ENCODE measurements at regions not wholly inside any gene's neighbourhood (a gene's known extent, or its start where the extent isn't known, plus 50 kb on each side); places are given as distances from the start of the nearest gene placed in this dataset.

DNA sequence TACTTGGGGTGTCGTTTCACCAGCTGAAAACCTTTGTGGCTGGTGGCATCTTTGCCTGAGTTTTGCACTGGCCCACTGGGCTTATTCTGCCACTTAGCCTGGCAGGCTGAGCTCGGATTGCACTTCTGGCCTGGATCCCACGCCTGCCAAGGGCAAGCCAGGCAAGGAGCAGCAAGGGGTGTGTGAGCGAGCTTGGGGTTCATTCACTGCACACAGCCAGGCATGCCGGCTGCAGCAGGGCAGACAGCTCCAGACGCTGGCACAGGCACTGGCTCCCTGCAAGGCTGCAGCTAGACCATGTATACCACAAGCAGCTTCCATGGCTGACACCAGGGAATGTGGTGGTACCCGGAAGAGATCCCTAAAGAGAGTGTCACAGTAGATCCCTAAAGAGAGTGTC lies 476.3 kb downstream of the EPHA5 start:
- no peak for TF ChIP-seq ZFX (IDR thresholded peaks at IDR 0.05; ENCODE audit: borderline replicate concordance)
- TF ChIP-seq, protein P1, sequence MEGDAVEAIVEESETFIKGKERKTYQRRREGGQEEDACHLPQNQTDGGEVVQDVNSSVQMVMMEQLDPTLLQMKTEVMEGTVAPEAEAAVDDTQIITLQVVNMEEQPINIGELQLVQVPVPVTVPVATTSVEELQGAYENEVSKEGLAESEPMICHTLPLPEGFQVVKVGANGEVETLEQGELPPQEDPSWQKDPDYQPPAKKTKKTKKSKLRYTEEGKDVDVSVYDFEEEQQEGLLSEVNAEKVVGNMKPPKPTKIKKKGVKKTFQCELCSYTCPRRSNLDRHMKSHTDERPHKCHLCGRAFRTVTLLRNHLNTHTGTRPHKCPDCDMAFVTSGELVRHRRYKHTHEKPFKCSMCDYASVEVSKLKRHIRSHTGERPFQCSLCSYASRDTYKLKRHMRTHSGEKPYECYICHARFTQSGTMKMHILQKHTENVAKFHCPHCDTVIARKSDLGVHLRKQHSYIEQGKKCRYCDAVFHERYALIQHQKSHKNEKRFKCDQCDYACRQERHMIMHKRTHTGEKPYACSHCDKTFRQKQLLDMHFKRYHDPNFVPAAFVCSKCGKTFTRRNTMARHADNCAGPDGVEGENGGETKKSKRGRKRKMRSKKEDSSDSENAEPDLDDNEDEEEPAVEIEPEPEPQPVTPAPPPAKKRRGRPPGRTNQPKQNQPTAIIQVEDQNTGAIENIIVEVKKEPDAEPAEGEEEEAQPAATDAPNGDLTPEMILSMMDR (IDR thresholded peaks at IDR 0.05) = no peak
- no peak overlapping the region for H3K27ac ChIP-seq

DNA sequence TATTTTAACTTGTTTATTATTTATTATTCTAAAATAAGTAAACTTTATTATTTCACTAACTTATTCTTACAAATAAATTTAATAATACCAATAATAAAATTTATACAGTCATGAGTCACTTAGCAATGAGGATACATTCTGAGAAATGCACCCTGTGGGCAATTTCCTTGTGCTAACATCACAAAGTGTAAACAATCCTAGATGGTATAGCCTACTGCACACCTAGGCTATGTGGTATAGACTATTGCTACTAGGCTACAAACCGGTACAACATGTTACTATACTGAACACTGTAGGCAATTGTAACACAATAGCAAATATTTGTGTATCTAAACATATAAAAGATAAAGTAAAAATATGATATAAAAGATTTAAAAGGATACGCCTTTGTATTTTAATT lies 479.5 kb downstream of the EPHA5 start:
- peak overlapping the region; percentile 23; the same call in 1 of the 2 replicates for H3K27ac ChIP-seq
- no peak for TF ChIP-seq ZFX (IDR thresholded peaks at IDR 0.05; ENCODE audit: borderline replicate concordance)
- TF ChIP-seq, protein P1 (IDR thresholded peaks at IDR 0.05) = no peak

GRCh38 chr4:65175585-65175984 lies 494.7 kb downstream of the EPHA5 start:
- TF ChIP-seq, protein P1 (IDR thresholded peaks at IDR 0.05) = no peak
- no peak for TF ChIP-seq ZFX (IDR thresholded peaks at IDR 0.05; ENCODE audit: borderline replicate concordance)

GRCh38 chr4:65170768-65171514 lies 499.3 kb downstream of the EPHA5 start:
- TF ChIP-seq, protein P1 (IDR thresholded peaks at IDR 0.05) = no peak
- no peak for TF ChIP-seq ZFX (IDR thresholded peaks at IDR 0.05; ENCODE audit: borderline replicate concordance)
- no peak overlapping the region for H3K27ac ChIP-seq

More at GRCh38 chr4:65175585-65175984, 494.7 kb downstream of the EPHA5 start:
- H3K27ac ChIP-seq = no peak overlapping the region

DNA sequence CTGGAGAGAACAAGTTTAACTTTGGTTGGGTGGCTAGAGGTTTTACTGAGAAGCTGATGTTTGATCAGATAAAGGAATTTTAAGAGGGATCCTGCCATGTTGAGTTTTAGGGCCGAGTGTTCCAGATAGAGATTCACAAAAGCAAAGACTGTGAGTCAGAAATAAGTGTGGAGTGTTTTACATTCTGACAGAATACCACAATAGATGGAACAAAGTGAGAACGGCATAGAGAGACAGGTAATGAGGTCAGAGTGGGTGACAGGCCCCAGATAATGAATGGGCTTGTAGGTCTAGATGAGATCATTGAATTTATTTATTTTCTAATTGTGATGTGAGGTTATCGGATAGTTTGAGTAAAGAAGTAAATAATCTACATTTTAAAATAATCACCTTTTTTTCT lies 502.6 kb downstream of the EPHA5 start:
- no peak for TF ChIP-seq ZFX (IDR thresholded peaks at IDR 0.05; ENCODE audit: borderline replicate concordance)
- TF ChIP-seq, protein P1 (IDR thresholded peaks at IDR 0.05) = no peak
- H3K27ac ChIP-seq = no peak overlapping the region

GRCh38 chr4:65152205-65152604 lies 518.1 kb downstream of the EPHA5 start:
- H3K27ac ChIP-seq = no peak overlapping the region
- no peak for TF ChIP-seq ZFX (IDR thresholded peaks at IDR 0.05; ENCODE audit: borderline replicate concordance)
- TF ChIP-seq, protein P1 (IDR thresholded peaks at IDR 0.05) = no peak

GRCh38 chr4:65139998-65140397 lies 530.3 kb downstream of the EPHA5 start:
- no peak for TF ChIP-seq ZFX (IDR thresholded peaks at IDR 0.05; ENCODE audit: borderline replicate concordance)
- TF ChIP-seq, protein P1 (IDR thresholded peaks at IDR 0.05) = no peak

More at GRCh38 chr4:65139998-65140397, 530.3 kb downstream of the EPHA5 start:
- no peak overlapping the region for H3K27ac ChIP-seq

Measured in 22Rv1 (cell line).